SK-N-SH (cell line): ENCODE measurements at regions not wholly inside any gene's neighbourhood (a gene's known extent, or its start where the extent isn't known, plus 50 kb on each side); places are given as distances from the start of the nearest gene placed in this dataset.

Experiments used
- CTCF ChIA-PET: fragments of 300-600, 350-600 bp; formaldehyde crosslinking; extraction: SDS; loops from one replicate; lab custom pipeline; 2021; lab: Yijun Ruan, JAX
- POLR2A ChIA-PET: fragments of 350-600 bp; sonication (Branson Sonifier 250); formaldehyde crosslinking; extraction: SDS; loops from one replicate; lab custom pipeline; 2020; ENCODE audit warnings: antibody characterized with exemption, inconsistent platforms; lab: Yijun Ruan, JAX
- DNase-seq: peaks from one replicate; pipeline ENCODE4 v3.0.0; 2012
- H2AFZ ChIP-seq: fragments of 200-600 bp; sonication (generic); 2 replicates; pipeline ENCODE4 v1.8.1; 2016; ENCODE audit warnings: antibody characterized with exemption, mild to moderate bottlenecking, low read depth
- H3F3A ChIP-seq: fragments of 200-600 bp; sonication (generic); replicated peaks from 2 replicates; pipeline ENCODE3; 2016; ENCODE audit warnings: antibody characterized with exemption, mild to moderate bottlenecking; ENCODE audit not compliant: insufficient read depth
- H3K27ac ChIP-seq, 2 experiments: fragments of 200-500 bp in 1 of 2; fragments of 200-600 bp in 1 of 2; sonication (Bioruptor generic) in 1 of 2; sonication (generic), shearing (Covaris generic) in 1 of 2; 2 replicates each; pipeline versions ENCODE4 v1.5.1 to v1.6.1; 2014 to 2016; ENCODE audit warnings: low read depth in 2 of 2, inconsistent platforms in 1 of 2, low read length in 1 of 2, mild to moderate bottlenecking in 1 of 2, mixed read lengths in 1 of 2
- H3K27me3 ChIP-seq: fragments of 200-600 bp; sonication (generic), shearing (Covaris generic); 2 replicates; pipeline ENCODE4 v1.6.1; 2016; ENCODE audit warnings: mixed run types; ENCODE audit not compliant: insufficient read depth
- H3K36me3 ChIP-seq, 2 experiments: fragments of 200-500 bp in 1 of 2; fragments of 200-600 bp in 1 of 2; sonication (Bioruptor generic) in 1 of 2; sonication (generic) in 1 of 2; replicated peaks in 1 of 2; 2 replicates each; pipeline versions ENCODE3 to v1.5.1; 2014 to 2016; ENCODE audit warnings: low read length in 1 of 2, mild to moderate bottlenecking in 1 of 2; ENCODE audit not compliant: insufficient read depth in 2 of 2, control insufficient read depth in 1 of 2
- H3K4me1 ChIP-seq, 2 experiments: fragments of 200-500 bp in 1 of 2; fragments of 200-600 bp in 1 of 2; sonication (Bioruptor generic) in 1 of 2; sonication (generic), shearing (Covaris generic) in 1 of 2; 2 replicates each; pipeline versions ENCODE4 v1.5.1 to v1.6.1; 2014 to 2016; ENCODE audit warnings: low read depth in 1 of 2, low read length in 1 of 2, mixed run types in 1 of 2; ENCODE audit not compliant: insufficient read depth in 2 of 2, control insufficient read depth in 1 of 2
- H3K4me2 ChIP-seq: fragments of 200-600 bp; sonication (generic), shearing (Covaris generic); 2 replicates; pipeline ENCODE4 v1.6.1; 2017; ENCODE audit warnings: mixed run types
- H3K4me3 ChIP-seq, 2 experiments: fragments of 200-500 bp in 1 of 2; fragments of 200-600 bp in 1 of 2; sonication (Bioruptor generic) in 1 of 2; sonication (generic), shearing (Covaris generic) in 1 of 2; 2 replicates each; pipeline versions ENCODE4 v1.5.1 to v1.8.1; 2014 to 2016; ENCODE audit warnings: low read depth in 2 of 2, inconsistent platforms in 1 of 2, low read length in 1 of 2, mild to moderate bottlenecking in 1 of 2, mixed read lengths in 1 of 2, moderate library complexity in 1 of 2
- H3K79me2 ChIP-seq: fragments of 200-600 bp; sonication (generic); 2 replicates; pipeline ENCODE4 v1.8.1; 2017; ENCODE audit warnings: mild to moderate bottlenecking; ENCODE audit not compliant: insufficient read depth
- H3K9ac ChIP-seq: fragments of 200-600 bp; sonication (generic); 2 replicates; pipeline ENCODE4 v1.6.1; 2017; ENCODE audit warnings: mixed run types
- H3K9me2 ChIP-seq: fragments of 200-600 bp; sonication (generic); 2 replicates; pipeline ENCODE4 v1.6.1; 2017; ENCODE audit warnings: mixed run types
- H3K9me3 ChIP-seq: fragments of 200-600 bp; sonication (generic); 2 replicates; pipeline ENCODE4 v1.6.1; 2017; ENCODE audit warnings: mixed run types, mild to moderate bottlenecking, moderate library complexity
- H4K20me1 ChIP-seq: fragments of 200-600 bp; sonication (generic); 2 replicates; pipeline ENCODE4 v1.6.1; 2017; ENCODE audit warnings: mild to moderate bottlenecking, mixed run types; ENCODE audit not compliant: insufficient read depth
- EP300 ChIP-seq, 2 experiments: IDR thresholded peaks; 2 replicates each; pipeline versions ENCODE4 v1.4.0 to v1.6.1; 2012; ENCODE audit warnings: borderline replicate concordance in 1 of 2, low read depth in 1 of 2, low read length in 1 of 2
- RCOR1 ChIP-seq: fragments of 150-350 bp; IDR thresholded peaks from 2 replicates; pipeline ENCODE4 v1.6.1; 2017; ENCODE audit warnings: antibody characterized with exemption, low read length
- RXRA ChIP-seq: IDR thresholded peaks from 2 replicates; pipeline ENCODE4 v1.4.0; 2012; ENCODE audit warnings: low read depth, mild to moderate bottlenecking, borderline replicate concordance
- SMC3 ChIP-seq: IDR thresholded peaks from 2 replicates; pipeline ENCODE4 v1.6.1; 2012; ENCODE audit warnings: low read depth, low read length, improper control_type of control experiment
- YY1 ChIP-seq: IDR thresholded peaks from 2 replicates; pipeline ENCODE4 v1.4.0; 2012; ENCODE audit warnings: low read depth, mild to moderate bottlenecking
- WGBS: methylation state at CpG from one replicate; pipeline ENCODE4 v1.1.6; 2017; ENCODE audit warnings: low lambda C conversion rate; 5-methylcytosine and 5-hydroxymethylcytosine counted together
- TF ChIP-seq, protein P1 (sequence below): IDR thresholded peaks from 2 replicates; pipeline ENCODE4 v1.4.0; 2012; ENCODE audit warnings: low read depth, borderline replicate concordance
- TF ChIP-seq, protein P2 (sequence below): IDR thresholded peaks from 2 replicates; pipeline ENCODE4 v1.4.0; 2012; ENCODE audit warnings: low read depth
- TF ChIP-seq, protein P3 (sequence below): fragments of 150-350 bp; IDR thresholded peaks from 2 replicates; pipeline ENCODE4 v1.6.1; 2017; ENCODE audit warnings: antibody characterized with exemption, low read length, low read depth, borderline replicate concordance
- TF ChIP-seq, protein P4 (sequence below): fragments of 150-350 bp; IDR thresholded peaks from 2 replicates; pipeline ENCODE4 v1.6.1; 2016; ENCODE audit warnings: mild to moderate bottlenecking, low read depth, low read length

DNA sequence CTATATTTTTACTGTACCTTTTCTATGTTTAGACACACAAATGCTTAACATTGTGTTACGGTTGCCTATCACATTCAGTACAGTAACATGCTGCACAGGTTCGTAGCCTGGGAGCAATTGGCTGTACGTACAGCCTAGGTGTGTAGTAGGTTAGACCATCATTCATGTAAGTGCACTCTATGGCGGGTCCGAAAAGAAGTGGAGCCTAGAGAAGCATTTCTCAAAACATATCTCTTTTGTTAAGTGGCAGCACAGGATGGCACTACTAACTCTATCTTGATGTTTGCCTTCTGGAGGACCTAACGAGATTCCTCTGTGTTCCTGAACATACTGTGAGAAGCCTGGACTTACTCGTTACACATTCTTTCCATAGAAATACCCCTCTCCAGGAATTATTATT, 132.3 kb upstream of the ADPGK start:
- ChIA-PET POLR2A (no interaction called here), CTCF (no interaction called here)
- no peaks in the 10 kb centered on the region for H3K27me3 ChIP-seq
- DNase-seq: no peak
- no peaks in the 10 kb centered on the region for H3K36me3 ChIP-seq
- H3F3A ChIP-seq: no peaks in the 10 kb centered on the region
- H3K9me2 ChIP-seq: no peaks in the 10 kb centered on the region
- no peaks in the 10 kb centered on the region for H3K9me3 ChIP-seq
- TF ChIP-seq RCOR1: no peak
- no peak for TF ChIP-seq YY1
- TF ChIP-seq, protein P1, sequence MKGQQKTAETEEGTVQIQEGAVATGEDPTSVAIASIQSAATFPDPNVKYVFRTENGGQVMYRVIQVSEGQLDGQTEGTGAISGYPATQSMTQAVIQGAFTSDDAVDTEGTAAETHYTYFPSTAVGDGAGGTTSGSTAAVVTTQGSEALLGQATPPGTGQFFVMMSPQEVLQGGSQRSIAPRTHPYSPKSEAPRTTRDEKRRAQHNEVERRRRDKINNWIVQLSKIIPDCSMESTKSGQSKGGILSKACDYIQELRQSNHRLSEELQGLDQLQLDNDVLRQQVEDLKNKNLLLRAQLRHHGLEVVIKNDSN: no peak
- TF ChIP-seq SMC3: no peak
- no peak for TF ChIP-seq RXRA
- TF ChIP-seq, protein P2, sequence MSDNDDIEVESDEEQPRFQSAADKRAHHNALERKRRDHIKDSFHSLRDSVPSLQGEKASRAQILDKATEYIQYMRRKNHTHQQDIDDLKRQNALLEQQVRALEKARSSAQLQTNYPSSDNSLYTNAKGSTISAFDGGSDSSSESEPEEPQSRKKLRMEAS: no peak
- H3K4me1 ChIP-seq: no peaks in the 10 kb centered on the region
- H3K4me2 ChIP-seq: no peak overlapping the region
- no peaks in the 10 kb centered on the region for H4K20me1 ChIP-seq
- H3K4me3 ChIP-seq: no peak overlapping the region
- WGBS: 59% methylated on average over 7 of the region's 7 CpGs
- no peaks in the 10 kb centered on the region for H3K79me2 ChIP-seq
- no peak overlapping the region for H2AFZ ChIP-seq
- no peak overlapping the region for H3K27ac ChIP-seq
- no peak overlapping the region for H3K9ac ChIP-seq

DNA sequence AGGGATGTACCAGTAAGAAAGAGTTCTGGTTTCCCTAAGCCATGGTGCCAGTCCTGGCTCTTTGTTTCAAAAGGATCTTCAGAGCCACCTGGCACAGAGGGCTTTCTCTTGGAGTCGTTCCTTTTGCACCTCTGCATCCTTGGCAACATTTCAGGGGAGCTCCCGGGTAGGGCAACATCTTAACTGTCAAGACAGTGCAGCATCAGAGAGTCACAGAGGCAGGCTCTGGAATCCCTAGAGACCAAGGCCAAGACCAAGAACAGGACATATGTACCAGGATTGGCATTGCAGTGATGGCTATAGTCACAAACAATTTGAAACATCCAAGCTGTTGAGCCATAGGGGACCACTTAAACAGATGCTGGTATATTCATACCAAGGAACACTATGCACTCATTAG, 129.4 kb upstream of the ADPGK start:
- Histone ChIP-seq H3K9me3 (no peaks in the 10 kb centered on the region), H3K79me2 (no peaks in the 10 kb centered on the region), H3K27ac (no peak overlapping the region), H3K27me3 (no peaks in the 10 kb centered on the region), H4K20me1 (no peaks in the 10 kb centered on the region), H3F3A (no peaks in the 10 kb centered on the region), H3K9ac (no peak overlapping the region), H3K4me3 (no peak overlapping the region), H2AFZ (no peak overlapping the region), H3K4me1 (no peaks in the 10 kb centered on the region), H3K9me2 (no peaks in the 10 kb centered on the region), H3K4me2 (no peak overlapping the region), H3K36me3 (no peaks in the 10 kb centered on the region)
- no peak for DNase-seq
- TF ChIP-seq, protein P3, sequence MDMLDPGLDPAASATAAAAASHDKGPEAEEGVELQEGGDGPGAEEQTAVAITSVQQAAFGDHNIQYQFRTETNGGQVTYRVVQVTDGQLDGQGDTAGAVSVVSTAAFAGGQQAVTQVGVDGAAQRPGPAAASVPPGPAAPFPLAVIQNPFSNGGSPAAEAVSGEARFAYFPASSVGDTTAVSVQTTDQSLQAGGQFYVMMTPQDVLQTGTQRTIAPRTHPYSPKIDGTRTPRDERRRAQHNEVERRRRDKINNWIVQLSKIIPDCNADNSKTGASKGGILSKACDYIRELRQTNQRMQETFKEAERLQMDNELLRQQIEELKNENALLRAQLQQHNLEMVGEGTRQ: no peak
- TF ChIP-seq, protein P4, sequence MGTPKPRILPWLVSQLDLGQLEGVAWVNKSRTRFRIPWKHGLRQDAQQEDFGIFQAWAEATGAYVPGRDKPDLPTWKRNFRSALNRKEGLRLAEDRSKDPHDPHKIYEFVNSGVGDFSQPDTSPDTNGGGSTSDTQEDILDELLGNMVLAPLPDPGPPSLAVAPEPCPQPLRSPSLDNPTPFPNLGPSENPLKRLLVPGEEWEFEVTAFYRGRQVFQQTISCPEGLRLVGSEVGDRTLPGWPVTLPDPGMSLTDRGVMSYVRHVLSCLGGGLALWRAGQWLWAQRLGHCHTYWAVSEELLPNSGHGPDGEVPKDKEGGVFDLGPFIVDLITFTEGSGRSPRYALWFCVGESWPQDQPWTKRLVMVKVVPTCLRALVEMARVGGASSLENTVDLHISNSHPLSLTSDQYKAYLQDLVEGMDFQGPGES: no peak
- no peak for TF ChIP-seq EP300 (IDR thresholded peaks at IDR 0.05; ENCODE audit: borderline replicate concordance in 1 of 2, low read depth in 1 of 2, low read length in 1 of 2)
- POLR2A ChIA-PET: no interaction called here
- CTCF ChIA-PET: interaction anchor here (0.6 kb wide), 1 partner anchor 312 kb away, joined by 3 read pairs; no protein-coding TSS in a partner anchor
- WGBS: 23% methylated on average over 2 of the region's 2 CpGs
